Fibroblast of lung (primary cell): ENCODE measurements at regions not wholly inside any gene's neighbourhood (a gene's known extent, or its start where the extent isn't known, plus 50 kb on each side); places are given as distances from the start of the nearest gene placed in this dataset.

Experiments used
- DNase-seq, 2 donors: peaks; one replicate each; pipeline versions ENCODE4 v3.0.0 to v3.0.0-alpha.2; 2010; ENCODE audit warnings: low read depth in 2 of 2
- H2AFZ ChIP-seq: 2 replicates; pipeline ENCODE4 v1.5.1; 2012; ENCODE audit warnings: low read length, control low read depth, inconsistent platforms
- H3K27ac ChIP-seq: 2 replicates; pipeline ENCODE4 v1.5.1; 2011; ENCODE audit warnings: low read length, control low read depth; ENCODE audit not compliant: insufficient read depth
- H3K27me3 ChIP-seq: 2 replicates; pipeline ENCODE4 v1.5.1; 2011; ENCODE audit warnings: mild to moderate bottlenecking, low read length; ENCODE audit not compliant: control insufficient read depth, insufficient read depth
- H3K36me3 ChIP-seq: 2 replicates; pipeline ENCODE4 v1.5.1; 2011; ENCODE audit warnings: low read length; ENCODE audit not compliant: control insufficient read depth, insufficient read depth
- H3K4me1 ChIP-seq: 2 replicates; pipeline ENCODE4 v1.5.1; 2011; ENCODE audit warnings: low read length; ENCODE audit not compliant: control insufficient read depth, insufficient read depth; ENCODE audit errors: extremely low read depth
- H3K4me2 ChIP-seq: 2 replicates; pipeline ENCODE4 v1.5.1; 2011; ENCODE audit warnings: low read length, control low read depth; ENCODE audit not compliant: insufficient read depth; ENCODE audit errors: extremely low read depth
- H3K4me3 ChIP-seq, 4 experiments: fragments of 200-600 bp in 1 of 4; sonication (generic) in 1 of 4; replicated peaks in 1 of 4; 2 replicates each; pipeline ENCODE4 v1.5.1; 2011 to 2016; ENCODE audit warnings: low read length in 4 of 4, low read depth in 3 of 4, mild to moderate bottlenecking in 3 of 4, control low read depth in 2 of 4, inconsistent platforms in 1 of 4, mixed read lengths in 1 of 4; ENCODE audit not compliant: insufficient read depth in 1 of 4; ENCODE audit errors: control extremely low read depth in 1 of 4
- H3K79me2 ChIP-seq: 2 replicates; pipeline ENCODE4 v1.5.1; 2012; ENCODE audit warnings: mild to moderate bottlenecking, low read length, inconsistent platforms; ENCODE audit not compliant: control insufficient read depth, insufficient read depth
- H3K9ac ChIP-seq: 2 replicates; pipeline ENCODE4 v1.5.1; 2011; ENCODE audit warnings: mild to moderate bottlenecking, low read length, control low read depth; ENCODE audit not compliant: insufficient read depth
- H3K9me3 ChIP-seq: 2 replicates; pipeline ENCODE4 v1.5.1; 2012; ENCODE audit warnings: low read depth, low read length; ENCODE audit not compliant: control insufficient read depth, insufficient read depth
- H4K20me1 ChIP-seq: 2 replicates; pipeline ENCODE4 v1.5.1; 2011; ENCODE audit warnings: low read length; ENCODE audit not compliant: control insufficient read depth, insufficient read depth; ENCODE audit errors: extremely low read depth
- CTCF ChIP-seq, 2 donors: IDR thresholded peaks in 1 of 2; conservative IDR thresholded peaks in 1 of 2; 1 replicate in 1 of 2; 2 replicates in 1 of 2; pipeline ENCODE4 v1.5.1; 2011 to 2012; ENCODE audit warnings: low read length in 2 of 2, control low read depth in 1 of 2, inconsistent platforms in 1 of 2, low read depth in 1 of 2, mild to moderate bottlenecking in 1 of 2
- EZH2 ChIP-seq: IDR thresholded peaks from 2 replicates; pipeline ENCODE4 v1.5.1; 2012; ENCODE audit warnings: low read length, control low read depth, mild to moderate bottlenecking; ENCODE audit errors: missing control alignments

GRCh38 chr22:48261706-48262105, 1499.3 kb downstream of the TBC1D22A start:
- TF ChIP-seq EZH2 (no peak), CTCF (conservative IDR thresholded peaks at IDR 0.05 in 1 of 2, IDR thresholded peaks at IDR 0.05 in 1 of 2; ENCODE audit: low read depth in 1 of 2, low read length in 2 of 2) (no peak)
- Histone ChIP-seq H4K20me1 (no peaks in the 10 kb centered on the region), H2AFZ (no peak overlapping the region), H3K4me1 (no peaks in the 10 kb centered on the region), H3K36me3 (no peaks in the 10 kb centered on the region), H3K9ac (no peak overlapping the region), H3K27ac (no peak overlapping the region), H3K4me3 (no peak overlapping the region), H3K4me2 (no peak overlapping the region), H3K27me3 (no peaks in the 10 kb centered on the region), H3K9me3 (peaks cover 2% of the 10 kb centered on the region), H3K79me2 (no peaks in the 10 kb centered on the region)
- DNase-seq, result no peak

- Histone ChIP-seq H3K27ac (no peak overlapping the region), H3K36me3 (no peaks in the 10 kb centered on the region), H3K4me1 (no peaks in the 10 kb centered on the region), H3K9me3 (peaks cover 2% of the 10 kb centered on the region), H2AFZ (no peak overlapping the region), H4K20me1 (no peaks in the 10 kb centered on the region), H3K27me3 (no peaks in the 10 kb centered on the region), H3K9ac (no peak overlapping the region), H3K4me3 (no peak overlapping the region), H3K4me2 (no peak overlapping the region), H3K79me2 (no peaks in the 10 kb centered on the region)
- no peak for DNase-seq
- TF ChIP-seq CTCF (conservative IDR thresholded peaks at IDR 0.05 in 1 of 2, IDR thresholded peaks at IDR 0.05 in 1 of 2; ENCODE audit: low read depth in 1 of 2, low read length in 2 of 2) (no peak), EZH2 (no peak)
Measured at GRCh38 chr22:48261048-48261621, 1498.7 kb downstream of the TBC1D22A start.

- Histone ChIP-seq H4K20me1 (no peaks in the 10 kb centered on the region), H3K79me2 (no peaks in the 10 kb centered on the region), H3K27me3 (no peaks in the 10 kb centered on the region), H3K27ac (no peak overlapping the region), H3K9me3 (peaks cover 2% of the 10 kb centered on the region), H2AFZ (no peak overlapping the region), H3K9ac (no peak overlapping the region), H3K4me1 (no peaks in the 10 kb centered on the region), H3K4me2 (no peak overlapping the region), H3K4me3 (no peak overlapping the region), H3K36me3 (no peaks in the 10 kb centered on the region)
- TF ChIP-seq EZH2 (no peak), CTCF (conservative IDR thresholded peaks at IDR 0.05 in 1 of 2, IDR thresholded peaks at IDR 0.05 in 1 of 2; ENCODE audit: low read depth in 1 of 2, low read length in 2 of 2) (no peak)
- DNase-seq, result no peak
Measured at GRCh38 chr22:48259991-48260670, 1497.7 kb downstream of the TBC1D22A start.
